ENCODE measurements at regions not wholly inside any gene's neighbourhood (a gene's known extent, or its start where the extent isn't known, plus 50 kb on each side); places are given as distances from the start of the nearest gene placed in this dataset.

- TF ChIP-seq POLR2A (IDR thresholded peaks at IDR 0.05) = no peak
- TF ChIP-seq, protein P1, sequence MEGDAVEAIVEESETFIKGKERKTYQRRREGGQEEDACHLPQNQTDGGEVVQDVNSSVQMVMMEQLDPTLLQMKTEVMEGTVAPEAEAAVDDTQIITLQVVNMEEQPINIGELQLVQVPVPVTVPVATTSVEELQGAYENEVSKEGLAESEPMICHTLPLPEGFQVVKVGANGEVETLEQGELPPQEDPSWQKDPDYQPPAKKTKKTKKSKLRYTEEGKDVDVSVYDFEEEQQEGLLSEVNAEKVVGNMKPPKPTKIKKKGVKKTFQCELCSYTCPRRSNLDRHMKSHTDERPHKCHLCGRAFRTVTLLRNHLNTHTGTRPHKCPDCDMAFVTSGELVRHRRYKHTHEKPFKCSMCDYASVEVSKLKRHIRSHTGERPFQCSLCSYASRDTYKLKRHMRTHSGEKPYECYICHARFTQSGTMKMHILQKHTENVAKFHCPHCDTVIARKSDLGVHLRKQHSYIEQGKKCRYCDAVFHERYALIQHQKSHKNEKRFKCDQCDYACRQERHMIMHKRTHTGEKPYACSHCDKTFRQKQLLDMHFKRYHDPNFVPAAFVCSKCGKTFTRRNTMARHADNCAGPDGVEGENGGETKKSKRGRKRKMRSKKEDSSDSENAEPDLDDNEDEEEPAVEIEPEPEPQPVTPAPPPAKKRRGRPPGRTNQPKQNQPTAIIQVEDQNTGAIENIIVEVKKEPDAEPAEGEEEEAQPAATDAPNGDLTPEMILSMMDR (IDR thresholded peaks at IDR 0.05) = no peak
Measured at GRCh38 chr1:58189453-58189852, 357.1 kb downstream of the OMA1 start.

Data from vagina (tissue), 2 donors.